Tibial artery (tissue), 4 donors: ENCODE measurements at regions not wholly inside any gene's neighbourhood (a gene's known extent, or its start where the extent isn't known, plus 50 kb on each side); places are given as distances from the start of the nearest gene placed in this dataset.

Experiments used
- DNase-seq, 2 donors: peaks; one replicate each; pipeline ENCODE4 v3.0.0-alpha.2; 2019
- H3K27ac ChIP-seq, 2 donors: fragments of 200-600 bp; sonication (generic) in 1 of 2; 1 replicate in 1 of 2; 2 replicates in 1 of 2; pipeline ENCODE4 v1.5.1; 2018 to 2019; ENCODE audit warnings: mild to moderate bottlenecking in 1 of 2
- H3K27me3 ChIP-seq, 2 donors: fragments of 200-600 bp; sonication (generic) in 1 of 2; one replicate each; pipeline versions ENCODE4 v1.5.1 to v1.6.0; 2016 to 2019
- H3K36me3 ChIP-seq, 3 donors: fragments of 200-600 bp; sonication (generic) in 2 of 3; one replicate each; pipeline ENCODE4 v1.5.1; 2016 to 2019; ENCODE audit warnings: mild to moderate bottlenecking in 2 of 3
- H3K4me1 ChIP-seq, 4 donors: fragments of 200-600 bp; sonication (generic) in 2 of 4; 1 replicate in 3 of 4; 2 replicates in 1 of 4; pipeline ENCODE4 v1.5.1; 2016 to 2019
- H3K4me3 ChIP-seq, 2 donors: fragments of 200-600 bp; sonication (generic) in 1 of 2; 1 replicate in 1 of 2; 2 replicates in 1 of 2; pipeline ENCODE4 v1.5.1; 2018 to 2019; ENCODE audit warnings: mild to moderate bottlenecking in 2 of 2
- H3K9me3 ChIP-seq, 3 donors: fragments of 200-600 bp; sonication (generic) in 1 of 3; one replicate each; pipeline ENCODE4 v1.5.1; 2016 to 2019
- CTCF ChIP-seq, 2 experiments: fragments of 200-600 bp in 1 of 2; fragments of 450-650 bp in 1 of 2; IDR thresholded peaks; one replicate each; pipeline ENCODE4 v1.5.1; 2017 to 2019; ENCODE audit warnings: antibody characterized with exemption in 2 of 2, mild to moderate bottlenecking in 1 of 2, moderate library complexity in 1 of 2
- intact Hi-C: fragments of 100-400 bp; cut with DNase I; formaldehyde crosslinking; loops from one replicate; pipeline ENCODE4 v1.15.0; 2023; ENCODE audit warnings: low total_unique reads

DNA sequence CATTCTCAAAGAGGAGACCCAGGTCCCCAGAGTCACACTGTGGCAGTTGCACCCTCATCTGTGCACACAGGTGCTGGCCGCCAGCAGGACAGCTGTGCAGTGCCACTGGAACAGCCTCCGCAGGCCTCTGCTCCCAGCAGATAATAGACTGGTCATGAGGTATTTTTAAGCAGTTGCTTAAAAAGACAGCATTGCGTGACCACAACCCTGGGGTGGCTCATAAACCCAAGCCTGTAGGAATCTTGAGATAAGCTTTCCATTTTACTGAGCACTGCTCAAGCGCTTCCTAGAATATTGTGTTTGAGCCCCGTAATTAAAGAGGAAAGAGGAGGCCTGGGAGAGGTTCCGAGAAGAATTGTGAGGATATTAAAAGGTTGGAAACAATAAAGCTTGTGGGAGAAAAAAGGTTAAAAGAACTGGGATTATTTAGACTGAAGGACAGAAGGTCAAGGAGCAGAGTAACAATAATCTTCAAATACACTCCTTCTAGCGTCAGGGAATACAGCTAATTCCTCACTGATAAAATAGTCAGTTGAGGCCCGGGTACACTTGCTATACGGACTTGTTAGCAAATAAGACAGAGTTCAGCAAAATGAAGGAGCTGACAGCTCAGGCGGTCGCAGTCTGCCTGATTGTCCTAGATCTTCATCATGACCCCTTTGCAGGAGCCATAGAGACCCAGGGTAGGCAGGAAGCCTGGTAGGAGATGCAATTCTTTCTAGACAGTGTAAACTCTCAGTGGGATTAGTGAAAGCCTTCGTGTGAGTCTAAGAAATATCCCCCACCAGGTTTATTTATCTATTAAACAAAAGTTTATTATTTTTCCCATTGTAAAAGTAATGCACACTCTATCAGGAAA lies 86.2 kb upstream of the KIT start:
- intact Hi-C loops: no loop called here
- no peak for DNase-seq
- H3K36me3 ChIP-seq: no peaks in the 10 kb centered on the region
- H3K4me3 ChIP-seq: no peak overlapping the region
- no peaks in the 10 kb centered on the region for H3K27me3 ChIP-seq
- H3K4me1 ChIP-seq: no peaks in the 10 kb centered on the region
- H3K27ac ChIP-seq: no peak overlapping the region
- H3K9me3 ChIP-seq: no peaks in the 10 kb centered on the region
- no peak for TF ChIP-seq CTCF (IDR thresholded peaks at IDR 0.05)

DNA sequence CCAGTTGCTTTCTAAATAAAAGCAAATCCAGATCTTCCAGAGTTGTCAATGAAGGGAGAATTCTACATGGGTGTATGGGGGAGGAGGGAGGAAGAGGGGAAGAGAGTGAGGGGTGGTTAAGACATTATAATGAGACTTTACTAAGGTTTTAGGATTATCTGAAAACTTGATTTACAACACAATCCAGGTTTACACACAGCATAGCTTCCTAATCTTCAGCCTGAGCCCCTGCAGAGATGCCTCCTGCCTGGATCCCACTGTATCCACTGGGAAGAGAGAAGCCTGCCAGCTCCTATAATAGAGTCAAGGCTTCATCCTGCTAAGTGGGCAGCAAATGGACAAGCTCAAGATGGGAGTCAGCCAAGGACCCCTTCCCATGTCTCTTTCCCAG lies 85.6 kb upstream of the KIT start:
- Histone ChIP-seq H3K4me1 (no peaks in the 10 kb centered on the region), H3K27ac (no peak overlapping the region), H3K27me3 (no peaks in the 10 kb centered on the region), H3K4me3 (no peak overlapping the region), H3K36me3 (no peaks in the 10 kb centered on the region), H3K9me3 (no peaks in the 10 kb centered on the region)
- no peak for DNase-seq
- intact Hi-C loops: no loop called here
- no peak for TF ChIP-seq CTCF (IDR thresholded peaks at IDR 0.05)

DNA sequence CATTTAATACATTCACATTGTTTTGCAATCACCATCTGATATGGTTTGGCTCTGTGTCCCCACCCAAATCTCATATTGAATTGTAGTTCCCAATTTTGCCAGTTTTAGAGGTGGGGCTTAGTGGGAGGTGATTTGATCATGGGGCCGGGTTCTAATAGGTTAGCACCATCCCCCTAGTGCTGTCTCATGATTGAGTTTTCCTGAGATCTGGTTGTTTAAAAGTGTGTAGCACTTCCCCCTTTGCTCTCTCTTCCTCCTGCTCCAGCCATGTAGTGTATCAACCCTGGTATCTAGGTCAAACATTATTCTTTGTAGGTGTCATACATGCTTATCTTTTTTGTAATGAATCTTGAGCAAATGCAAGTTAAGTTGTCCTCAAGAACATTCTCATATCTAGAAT lies 83.3 kb upstream of the KIT start:
- no peak for DNase-seq
- Histone ChIP-seq H3K9me3 (no peaks in the 10 kb centered on the region), H3K27me3 (no peaks in the 10 kb centered on the region), H3K36me3 (no peaks in the 10 kb centered on the region), H3K4me3 (no peak overlapping the region), H3K4me1 (no peaks in the 10 kb centered on the region), H3K27ac (no peak overlapping the region)
- intact Hi-C loops: no loop called here
- TF ChIP-seq CTCF (IDR thresholded peaks at IDR 0.05): no peak

- Histone ChIP-seq H3K4me1 (no peaks in the 10 kb centered on the region), H3K9me3 (no peaks in the 10 kb centered on the region), H3K27me3 (no peaks in the 10 kb centered on the region), H3K36me3 (no peaks in the 10 kb centered on the region), H3K27ac (no peak overlapping the region), H3K4me3 (no peak overlapping the region)
- no peak for TF ChIP-seq CTCF (IDR thresholded peaks at IDR 0.05)
- no peak for DNase-seq
- intact Hi-C loops: no loop called here
These were observed 81.8 kb upstream of the KIT start for GRCh38 chr4:54575919-54576318.

DNA sequence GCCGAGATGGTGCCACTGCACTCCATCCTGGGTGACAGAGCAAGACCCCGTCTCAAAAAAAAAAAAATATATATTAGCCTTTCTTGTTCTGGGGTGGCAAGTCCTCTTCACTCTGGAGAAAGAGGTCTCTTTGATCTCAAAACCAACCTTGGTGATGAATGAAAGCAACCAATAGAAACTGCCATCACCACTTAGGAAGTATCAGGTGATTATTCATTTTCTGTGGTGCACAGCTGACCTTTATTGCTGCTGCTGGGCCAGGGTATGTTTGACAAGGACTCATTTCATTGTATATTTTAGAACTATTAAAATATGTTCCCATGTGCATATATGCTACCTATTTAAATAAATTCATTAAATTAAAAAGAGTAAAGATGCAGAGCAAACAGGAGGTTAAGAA lies 76.0 kb upstream of the KIT start:
- TF ChIP-seq CTCF (IDR thresholded peaks at IDR 0.05): no peak
- intact Hi-C loops: no loop called here

More for the DNA sequence above, 76.0 kb upstream of the KIT start:
- no peaks in the 10 kb centered on the region for H3K36me3 ChIP-seq
- H3K4me3 ChIP-seq: no peak overlapping the region
- no peak for DNase-seq
- no peaks in the 10 kb centered on the region for H3K9me3 ChIP-seq
- H3K27ac ChIP-seq: no peak overlapping the region
- no peaks in the 10 kb centered on the region for H3K4me1 ChIP-seq
- no peaks in the 10 kb centered on the region for H3K27me3 ChIP-seq
